DMS153 treated with DMSO at 0.1 percent for 48 hours (cell line): ENCODE measurements at regions not wholly inside any gene's neighbourhood (a gene's known extent, or its start where the extent isn't known, plus 50 kb on each side); places are given as distances from the start of the nearest gene placed in this dataset.

ENCODE experiments used
- DNase-seq: peaks from one replicate; lab custom pipeline; 2025; ENCODE audit not compliant: unreplicated experiment; lab: John Stamatoyannopoulos, UW

- no peak for DNase-seq
These were observed 309.9 kb upstream of the PKDCC start for GRCh38 chr2:41737888-41738287.

- DNase-seq: no peak
These were observed 305.7 kb upstream of the PKDCC start for GRCh38 chr2:41741951-41742595.

GRCh38 chr2:41743324-41743723 lies 304.5 kb upstream of the PKDCC start:
- DNase-seq: no peak

- DNase-seq: no peak
These were observed 297.0 kb upstream of the PKDCC start for GRCh38 chr2:41750829-41751228.

GRCh38 chr2:41759880-41760279 lies 287.9 kb upstream of the PKDCC start:
- DNase-seq: no peak

- DNase-seq: peak; percentile 48
These were observed 284.7 kb upstream of the PKDCC start for GRCh38 chr2:41763141-41763540.

GRCh38 chr2:41764131-41764530 lies 283.7 kb upstream of the PKDCC start:
- DNase-seq: no peak

- DNase-seq: no peak
These were observed 282.9 kb upstream of the PKDCC start for GRCh38 chr2:41764919-41765318.

- DNase-seq: no peak
These were observed 279.5 kb upstream of the PKDCC start for GRCh38 chr2:41768310-41768709.

GRCh38 chr2:41771710-41772109 lies 276.1 kb upstream of the PKDCC start:
- no peak for DNase-seq

GRCh38 chr2:41772697-41773096 lies 275.1 kb upstream of the PKDCC start:
- DNase-seq: no peak

GRCh38 chr2:41774011-41774605 lies 273.7 kb upstream of the PKDCC start:
- no peak for DNase-seq

- DNase-seq: no peak
These were observed 272.3 kb upstream of the PKDCC start for GRCh38 chr2:41775366-41776025.

- no peak for DNase-seq
These were observed 267.9 kb upstream of the PKDCC start for GRCh38 chr2:41779888-41780287.

- peak; percentile 69 for DNase-seq
These were observed 265.3 kb upstream of the PKDCC start for GRCh38 chr2:41782306-41783158.

- no peak for DNase-seq
These were observed 263.3 kb upstream of the PKDCC start for GRCh38 chr2:41784496-41784895.

GRCh38 chr2:41785251-41786022 lies 262.4 kb upstream of the PKDCC start:
- no peak for DNase-seq

- DNase-seq: no peak
These were observed 256.3 kb upstream of the PKDCC start for GRCh38 chr2:41791523-41791922.

GRCh38 chr2:41803361-41803760 lies 244.5 kb upstream of the PKDCC start:
- no peak for DNase-seq

GRCh38 chr2:41806286-41806685 lies 241.5 kb upstream of the PKDCC start:
- DNase-seq: no peak

GRCh38 chr2:41821167-41821566 lies 226.7 kb upstream of the PKDCC start:
- no peak for DNase-seq
